ENCODE measurements at regions not wholly inside any gene's neighbourhood (a gene's known extent, or its start where the extent isn't known, plus 50 kb on each side); places are given as distances from the start of the nearest gene placed in this dataset.

GRCh38 chrX:9182041-9182440 is 148.1 kb upstream of the FAM9B start:
- TF ChIP-seq POLR2AphosphoS5 (IDR thresholded peaks at IDR 0.05; ENCODE audit: low read depth, low read length): no peak
- TF ChIP-seq SIN3A (IDR thresholded peaks at IDR 0.05; ENCODE audit: borderline replicate concordance, insufficient read depth, low read length): no peak
- TF ChIP-seq, protein P1, sequence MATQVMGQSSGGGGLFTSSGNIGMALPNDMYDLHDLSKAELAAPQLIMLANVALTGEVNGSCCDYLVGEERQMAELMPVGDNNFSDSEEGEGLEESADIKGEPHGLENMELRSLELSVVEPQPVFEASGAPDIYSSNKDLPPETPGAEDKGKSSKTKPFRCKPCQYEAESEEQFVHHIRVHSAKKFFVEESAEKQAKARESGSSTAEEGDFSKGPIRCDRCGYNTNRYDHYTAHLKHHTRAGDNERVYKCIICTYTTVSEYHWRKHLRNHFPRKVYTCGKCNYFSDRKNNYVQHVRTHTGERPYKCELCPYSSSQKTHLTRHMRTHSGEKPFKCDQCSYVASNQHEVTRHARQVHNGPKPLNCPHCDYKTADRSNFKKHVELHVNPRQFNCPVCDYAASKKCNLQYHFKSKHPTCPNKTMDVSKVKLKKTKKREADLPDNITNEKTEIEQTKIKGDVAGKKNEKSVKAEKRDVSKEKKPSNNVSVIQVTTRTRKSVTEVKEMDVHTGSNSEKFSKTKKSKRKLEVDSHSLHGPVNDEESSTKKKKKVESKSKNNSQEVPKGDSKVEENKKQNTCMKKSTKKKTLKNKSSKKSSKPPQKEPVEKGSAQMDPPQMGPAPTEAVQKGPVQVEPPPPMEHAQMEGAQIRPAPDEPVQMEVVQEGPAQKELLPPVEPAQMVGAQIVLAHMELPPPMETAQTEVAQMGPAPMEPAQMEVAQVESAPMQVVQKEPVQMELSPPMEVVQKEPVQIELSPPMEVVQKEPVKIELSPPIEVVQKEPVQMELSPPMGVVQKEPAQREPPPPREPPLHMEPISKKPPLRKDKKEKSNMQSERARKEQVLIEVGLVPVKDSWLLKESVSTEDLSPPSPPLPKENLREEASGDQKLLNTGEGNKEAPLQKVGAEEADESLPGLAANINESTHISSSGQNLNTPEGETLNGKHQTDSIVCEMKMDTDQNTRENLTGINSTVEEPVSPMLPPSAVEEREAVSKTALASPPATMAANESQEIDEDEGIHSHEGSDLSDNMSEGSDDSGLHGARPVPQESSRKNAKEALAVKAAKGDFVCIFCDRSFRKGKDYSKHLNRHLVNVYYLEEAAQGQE (IDR thresholded peaks at IDR 0.05; ENCODE audit: insufficient read depth in 1 of 2, low read depth in 2 of 2, low read length in 2 of 2): no peak
- TF ChIP-seq FOXP2 (optimal IDR thresholded peaks at IDR 0.05; ENCODE audit: borderline replicate concordance, extremely low read depth, extremely low read length, insufficient read depth): no peak
- TF ChIP-seq TAF1 (IDR thresholded peaks at IDR 0.05; ENCODE audit: borderline replicate concordance, insufficient read depth, low read length): no peak

GRCh38 chrX:9183481-9183880 is 149.6 kb upstream of the FAM9B start:
- TF ChIP-seq, protein P1 (IDR thresholded peaks at IDR 0.05; ENCODE audit: insufficient read depth in 1 of 2, low read depth in 2 of 2, low read length in 2 of 2): no peak
- no peak for TF ChIP-seq TAF1 (IDR thresholded peaks at IDR 0.05; ENCODE audit: borderline replicate concordance, insufficient read depth, low read length)
- no peak for TF ChIP-seq POLR2AphosphoS5 (IDR thresholded peaks at IDR 0.05; ENCODE audit: low read depth, low read length)
- no peak for TF ChIP-seq SIN3A (IDR thresholded peaks at IDR 0.05; ENCODE audit: borderline replicate concordance, insufficient read depth, low read length)
- TF ChIP-seq FOXP2 (optimal IDR thresholded peaks at IDR 0.05; ENCODE audit: borderline replicate concordance, extremely low read depth, extremely low read length, insufficient read depth): no peak

GRCh38 chrX:9184211-9184610 is 150.3 kb upstream of the FAM9B start:
- TF ChIP-seq, protein P1 (IDR thresholded peaks at IDR 0.05; ENCODE audit: insufficient read depth in 1 of 2, low read depth in 2 of 2, low read length in 2 of 2): no peak
- TF ChIP-seq FOXP2 (optimal IDR thresholded peaks at IDR 0.05; ENCODE audit: borderline replicate concordance, extremely low read depth, extremely low read length, insufficient read depth): no peak
- TF ChIP-seq TAF1 (IDR thresholded peaks at IDR 0.05; ENCODE audit: borderline replicate concordance, insufficient read depth, low read length): no peak
- TF ChIP-seq POLR2AphosphoS5 (IDR thresholded peaks at IDR 0.05; ENCODE audit: low read depth, low read length): no peak
- TF ChIP-seq SIN3A (IDR thresholded peaks at IDR 0.05; ENCODE audit: borderline replicate concordance, insufficient read depth, low read length): no peak

DNA sequence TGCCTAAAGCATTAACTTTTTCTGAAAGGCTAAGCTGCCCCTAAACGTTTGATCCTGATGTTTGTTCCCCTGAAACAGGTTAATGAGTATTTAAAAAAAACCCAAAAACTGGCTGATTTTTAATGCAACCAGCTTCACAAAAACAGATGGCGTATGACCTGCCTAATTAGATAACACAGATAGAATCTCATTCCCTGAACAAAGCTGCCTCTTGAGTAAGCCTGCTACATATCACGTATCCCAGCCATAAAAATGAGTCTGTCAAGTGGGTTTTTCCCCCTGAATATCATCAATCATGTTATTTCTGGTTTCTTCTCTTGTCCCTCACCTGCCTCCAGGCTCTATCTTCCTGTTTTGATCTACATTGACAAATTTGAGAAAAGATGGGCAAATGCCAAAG is 154.2 kb upstream of the FAM9B start:
- TF ChIP-seq, protein P1 (IDR thresholded peaks at IDR 0.05; ENCODE audit: insufficient read depth in 1 of 2, low read depth in 2 of 2, low read length in 2 of 2): no peak

DNA sequence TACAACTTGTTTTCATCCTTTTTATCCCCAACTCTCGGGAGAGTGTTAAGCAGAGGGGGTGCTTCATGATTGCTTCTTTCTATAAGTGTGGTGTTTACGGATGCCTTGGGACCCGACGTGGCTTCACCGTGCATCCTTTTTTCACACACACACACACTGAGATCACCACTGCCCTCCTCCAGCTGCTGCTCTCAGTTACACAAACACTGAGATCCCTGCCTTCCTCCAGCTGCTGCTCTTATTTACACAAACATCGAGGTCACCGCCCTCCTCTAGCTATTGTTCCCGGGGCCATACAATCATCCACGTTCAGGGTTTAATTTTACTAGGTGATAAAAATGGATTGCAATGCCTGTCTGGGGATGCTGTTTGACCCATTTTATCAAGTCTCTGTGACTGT is 155.4 kb upstream of the FAM9B start:
- TF ChIP-seq, protein P1 (IDR thresholded peaks at IDR 0.05; ENCODE audit: insufficient read depth in 1 of 2, low read depth in 2 of 2, low read length in 2 of 2): no peak
- TF ChIP-seq SIN3A (IDR thresholded peaks at IDR 0.05; ENCODE audit: borderline replicate concordance, insufficient read depth, low read length): no peak
- no peak for TF ChIP-seq TAF1 (IDR thresholded peaks at IDR 0.05; ENCODE audit: borderline replicate concordance, insufficient read depth, low read length)
- TF ChIP-seq POLR2AphosphoS5 (IDR thresholded peaks at IDR 0.05; ENCODE audit: low read depth, low read length): no peak
- TF ChIP-seq FOXP2 (optimal IDR thresholded peaks at IDR 0.05; ENCODE audit: borderline replicate concordance, extremely low read depth, extremely low read length, insufficient read depth): no peak
